ENCODE measurements at regions not wholly inside any gene's neighbourhood (a gene's known extent, or its start where the extent isn't known, plus 50 kb on each side); places are given as distances from the start of the nearest gene placed in this dataset.

DNA sequence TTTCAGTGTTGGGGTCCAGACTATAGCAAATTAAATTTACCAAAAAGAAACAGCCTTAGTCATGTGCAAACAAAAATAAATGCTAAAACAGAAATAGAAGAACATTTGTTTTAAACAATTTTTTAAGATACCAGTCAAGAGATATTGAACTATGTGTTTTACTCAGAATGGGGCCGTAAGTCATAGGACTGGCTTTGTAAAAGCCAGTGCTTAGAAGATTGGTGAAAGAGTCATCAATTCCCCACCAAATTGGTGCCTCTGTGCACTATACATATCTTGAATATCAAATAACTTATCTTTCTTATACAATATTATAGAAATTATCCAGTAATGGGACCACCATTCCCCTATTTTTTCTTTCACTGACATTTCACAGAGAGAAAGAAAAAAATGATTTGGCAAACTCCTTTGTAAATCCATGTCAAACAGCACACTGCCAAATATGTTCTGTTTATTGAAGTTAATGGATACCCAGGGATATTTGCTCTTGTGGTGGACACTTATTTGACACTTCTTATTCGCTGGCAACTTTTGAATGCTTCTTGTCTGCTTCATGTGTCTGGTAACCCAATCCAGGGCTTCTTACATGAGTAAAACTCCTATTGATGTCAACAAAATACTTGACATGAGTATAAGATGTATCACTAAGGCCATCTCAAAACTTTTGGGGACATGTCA lies 145.7 kb upstream of the PKN2 start:
- Histone ChIP-seq H3K27me3 (ENCODE audit: control insufficient read depth in 3 of 3, insufficient read depth in 3 of 3, low read depth in 1 of 3, low read length in 3 of 3) (no peaks in the 10 kb centered on the region), H2BK5ac (ENCODE audit: low read length) (no peak overlapping the region), H4K91ac (ENCODE audit: low read depth, low read length, poor library complexity) (no peak overlapping the region), H3K27ac (replicated peaks; ENCODE audit: low read length) (no peak overlapping the region), H3K4ac (ENCODE audit: low read length) (no peak overlapping the region), H3K36me3 (replicated peaks in 1 of 2; ENCODE audit: control insufficient read depth in 2 of 2, insufficient read depth in 2 of 2, low read length in 2 of 2) (no peaks in the 10 kb centered on the region), H2AFZ (ENCODE audit: low read length) (no peak overlapping the region), H3K23ac (ENCODE audit: low read depth, low read length, poor library complexity) (no peak overlapping the region), H3K4me2 (ENCODE audit: insufficient read depth, low read length, poor library complexity, severe bottlenecking) (no peak overlapping the region), H2BK15ac (ENCODE audit: low read length) (no peak overlapping the region), H3K14ac (ENCODE audit: low read length) (no peak overlapping the region), H3K18ac (ENCODE audit: low read length) (no peak overlapping the region), H3K4me3 (ENCODE audit: low read length in 2 of 2) (no peak overlapping the region), H4K8ac (ENCODE audit: low read depth, low read length) (no peak overlapping the region), H3K9ac (ENCODE audit: low read depth, low read length, poor library complexity) (no peak overlapping the region), H3K4me1 (ENCODE audit: control insufficient read depth in 2 of 2, insufficient read depth in 1 of 2, low read depth in 1 of 2, low read length in 2 of 2) (peaks cover 1 to 13% of the 10 kb centered on the region in 2 donors), H3K9me3 (replicated peaks in 1 of 2; ENCODE audit: control insufficient read depth in 2 of 2, insufficient read depth in 1 of 2, low read depth in 1 of 2, low read length in 2 of 2) (no peaks in the 10 kb centered on the region), H2BK12ac (ENCODE audit: low read length) (no peak overlapping the region), H2AK5ac (ENCODE audit: low read depth, low read length) (no peak overlapping the region), H3K79me1 (ENCODE audit: low read depth, low read length) (no peaks in the 10 kb centered on the region), H2BK120ac (ENCODE audit: low read depth, low read length) (no peak overlapping the region)
- no CpG with 5 or more reads among the region's 2 CpGs for WGBS, 2 donors (ENCODE audit: extremely low coverage in 2 of 2, insufficient read length in 2 of 2, insufficient replicate concordance in 1 of 2)
- DNase-seq (ENCODE audit: low spot score) = no peak

DNA sequence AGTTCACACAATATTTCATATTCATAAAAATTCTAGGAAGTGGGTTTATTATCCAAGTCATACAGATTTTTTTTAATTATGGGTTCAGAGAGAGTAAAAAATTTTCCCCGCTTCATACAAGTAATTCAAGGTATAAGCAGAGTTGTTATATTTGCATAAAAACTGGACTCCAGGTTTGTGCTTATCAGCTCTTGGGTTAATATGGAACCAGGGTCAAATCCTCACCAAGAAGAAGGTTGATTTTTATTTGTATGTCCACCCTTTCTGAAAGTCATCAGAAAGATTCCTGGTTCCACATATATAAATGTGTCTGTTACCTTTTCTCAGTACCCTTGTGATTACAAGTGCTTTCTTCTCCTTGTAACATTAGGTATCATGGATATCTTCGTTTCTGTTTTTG lies 143.8 kb upstream of the PKN2 start:
- no peak overlapping the region for H2BK15ac ChIP-seq (ENCODE audit: low read length)
- no peaks in the 10 kb centered on the region for H3K79me1 ChIP-seq (ENCODE audit: low read depth, low read length)
- no peak overlapping the region for H2AK5ac ChIP-seq (ENCODE audit: low read depth, low read length)
- H3K4ac ChIP-seq (ENCODE audit: low read length) = no peak overlapping the region
- no peak overlapping the region for H2BK5ac ChIP-seq (ENCODE audit: low read length)
- no peak overlapping the region for H4K91ac ChIP-seq (ENCODE audit: low read depth, low read length, poor library complexity)
- H3K14ac ChIP-seq (ENCODE audit: low read length) = no peak overlapping the region
- no peak overlapping the region for H3K4me3 ChIP-seq (ENCODE audit: low read length in 2 of 2)
- no peak overlapping the region for H3K9ac ChIP-seq (ENCODE audit: low read depth, low read length, poor library complexity)
- H3K9me3 ChIP-seq (replicated peaks in 1 of 2; ENCODE audit: control insufficient read depth in 2 of 2, insufficient read depth in 1 of 2, low read depth in 1 of 2, low read length in 2 of 2) = no peaks in the 10 kb centered on the region
- no peaks in the 10 kb centered on the region for H3K36me3 ChIP-seq (replicated peaks in 1 of 2; ENCODE audit: control insufficient read depth in 2 of 2, insufficient read depth in 2 of 2, low read length in 2 of 2)
- no peak overlapping the region for H2BK12ac ChIP-seq (ENCODE audit: low read length)
- no peak overlapping the region for H3K18ac ChIP-seq (ENCODE audit: low read length)
- no peak overlapping the region for H2BK120ac ChIP-seq (ENCODE audit: low read depth, low read length)
- H3K27ac ChIP-seq (replicated peaks; ENCODE audit: low read length) = no peak overlapping the region
- no peaks in the 10 kb centered on the region for H3K27me3 ChIP-seq (ENCODE audit: control insufficient read depth in 3 of 3, insufficient read depth in 3 of 3, low read depth in 1 of 3, low read length in 3 of 3)
- H4K8ac ChIP-seq (ENCODE audit: low read depth, low read length) = no peak overlapping the region
- peaks cover 0 to 5% of the 10 kb centered on the region in 2 donors for H3K4me1 ChIP-seq (ENCODE audit: control insufficient read depth in 2 of 2, insufficient read depth in 1 of 2, low read depth in 1 of 2, low read length in 2 of 2)
- no peak overlapping the region for H3K23ac ChIP-seq (ENCODE audit: low read depth, low read length, poor library complexity)
- no peak overlapping the region for H3K4me2 ChIP-seq (ENCODE audit: insufficient read depth, low read length, poor library complexity, severe bottlenecking)
- no CpG with 5 or more reads among the region's 2 CpGs for WGBS, 2 donors (ENCODE audit: extremely low coverage in 2 of 2, insufficient read length in 2 of 2, insufficient replicate concordance in 1 of 2)
- no peak for DNase-seq (ENCODE audit: low spot score)
- no peak overlapping the region for H2AFZ ChIP-seq (ENCODE audit: low read length)

DNA sequence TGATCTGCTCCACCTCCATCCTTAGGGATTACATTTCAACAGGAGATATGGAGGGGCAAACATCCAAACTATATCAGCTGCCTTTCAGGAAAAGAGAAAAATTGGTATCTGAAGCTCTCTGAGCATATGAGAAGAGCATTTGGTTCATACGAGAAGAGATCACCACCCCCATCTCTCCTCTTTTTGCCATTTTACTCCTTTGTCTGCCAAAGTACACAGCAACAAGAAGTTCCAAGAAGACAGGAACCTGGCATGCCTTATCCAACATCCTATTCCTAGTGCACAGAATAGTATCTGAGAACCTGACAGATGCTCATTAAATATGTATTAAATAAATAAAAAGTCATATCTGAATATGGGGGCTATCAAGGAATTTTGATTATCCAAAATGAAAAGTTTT lies 142.5 kb upstream of the PKN2 start:
- H4K91ac ChIP-seq (ENCODE audit: low read depth, low read length, poor library complexity) = no peak overlapping the region
- H3K36me3 ChIP-seq (replicated peaks in 1 of 2; ENCODE audit: control insufficient read depth in 2 of 2, insufficient read depth in 2 of 2, low read length in 2 of 2) = no peaks in the 10 kb centered on the region
- H2AK5ac ChIP-seq (ENCODE audit: low read depth, low read length) = no peak overlapping the region
- no peaks in the 10 kb centered on the region for H3K9me3 ChIP-seq (replicated peaks in 1 of 2; ENCODE audit: control insufficient read depth in 2 of 2, insufficient read depth in 1 of 2, low read depth in 1 of 2, low read length in 2 of 2)
- H3K18ac ChIP-seq (ENCODE audit: low read length) = no peak overlapping the region
- no peak overlapping the region for H2BK12ac ChIP-seq (ENCODE audit: low read length)
- H3K9ac ChIP-seq (ENCODE audit: low read depth, low read length, poor library complexity) = no peak overlapping the region
- H3K14ac ChIP-seq (ENCODE audit: low read length) = no peak overlapping the region
- no peak overlapping the region for H3K27ac ChIP-seq (replicated peaks; ENCODE audit: low read length)
- no peak overlapping the region for H3K4me2 ChIP-seq (ENCODE audit: insufficient read depth, low read length, poor library complexity, severe bottlenecking)
- WGBS, 2 donors (ENCODE audit: extremely low coverage in 2 of 2, insufficient read length in 2 of 2, insufficient replicate concordance in 1 of 2) = no CpG with 5 or more reads among the region's 1 CpG
- no peak for DNase-seq (ENCODE audit: low spot score)
- H4K8ac ChIP-seq (ENCODE audit: low read depth, low read length) = no peak overlapping the region
- H2AFZ ChIP-seq (ENCODE audit: low read length) = no peak overlapping the region
- no peaks in the 10 kb centered on the region for H3K4me1 ChIP-seq (ENCODE audit: control insufficient read depth in 2 of 2, insufficient read depth in 1 of 2, low read depth in 1 of 2, low read length in 2 of 2)
- no peak overlapping the region for H3K4me3 ChIP-seq (ENCODE audit: low read length in 2 of 2)
- H2BK15ac ChIP-seq (ENCODE audit: low read length) = no peak overlapping the region
- no peak overlapping the region for H3K23ac ChIP-seq (ENCODE audit: low read depth, low read length, poor library complexity)
- H2BK120ac ChIP-seq (ENCODE audit: low read depth, low read length) = no peak overlapping the region
- no peaks in the 10 kb centered on the region for H3K27me3 ChIP-seq (ENCODE audit: control insufficient read depth in 3 of 3, insufficient read depth in 3 of 3, low read depth in 1 of 3, low read length in 3 of 3)
- H3K79me1 ChIP-seq (ENCODE audit: low read depth, low read length) = no peaks in the 10 kb centered on the region
- H2BK5ac ChIP-seq (ENCODE audit: low read length) = no peak overlapping the region
- H3K4ac ChIP-seq (ENCODE audit: low read length) = no peak overlapping the region

DNA sequence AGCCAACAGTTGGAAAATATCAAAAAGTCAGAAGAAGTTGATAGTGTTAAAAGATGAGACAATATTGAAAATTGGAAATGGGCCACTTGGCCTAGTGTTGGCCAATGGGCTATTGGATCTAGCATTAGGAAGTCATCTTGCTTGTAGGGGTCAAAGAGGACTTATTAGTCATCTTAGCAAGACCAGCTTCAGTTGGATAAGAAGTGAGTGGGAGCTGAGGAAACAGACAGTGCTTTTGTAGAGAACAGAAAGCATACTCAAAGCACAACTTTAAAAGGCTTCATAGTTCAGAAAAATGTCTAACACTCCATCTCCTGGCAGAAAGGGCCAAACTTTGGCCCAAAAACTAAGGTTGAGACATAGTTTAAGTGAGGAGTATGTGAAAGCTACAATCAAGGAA lies 139.9 kb upstream of the PKN2 start:
- Histone ChIP-seq H2BK12ac (ENCODE audit: low read length) (no peak overlapping the region), H3K9ac (ENCODE audit: low read depth, low read length, poor library complexity) (no peak overlapping the region), H3K79me1 (ENCODE audit: low read depth, low read length) (no peaks in the 10 kb centered on the region), H2AFZ (ENCODE audit: low read length) (no peak overlapping the region), H3K18ac (ENCODE audit: low read length) (no peak overlapping the region), H3K4ac (ENCODE audit: low read length) (no peak overlapping the region), H4K91ac (ENCODE audit: low read depth, low read length, poor library complexity) (no peak overlapping the region), H2BK5ac (ENCODE audit: low read length) (no peak overlapping the region), H2AK5ac (ENCODE audit: low read depth, low read length) (no peak overlapping the region), H3K27me3 (ENCODE audit: control insufficient read depth in 3 of 3, insufficient read depth in 3 of 3, low read depth in 1 of 3, low read length in 3 of 3) (no peaks in the 10 kb centered on the region), H3K4me2 (ENCODE audit: insufficient read depth, low read length, poor library complexity, severe bottlenecking) (no peak overlapping the region), H3K23ac (ENCODE audit: low read depth, low read length, poor library complexity) (no peak overlapping the region), H3K4me3 (ENCODE audit: low read length in 2 of 2) (no peak overlapping the region), H3K9me3 (replicated peaks in 1 of 2; ENCODE audit: control insufficient read depth in 2 of 2, insufficient read depth in 1 of 2, low read depth in 1 of 2, low read length in 2 of 2) (no peaks in the 10 kb centered on the region), H3K36me3 (replicated peaks in 1 of 2; ENCODE audit: control insufficient read depth in 2 of 2, insufficient read depth in 2 of 2, low read length in 2 of 2) (no peaks in the 10 kb centered on the region), H3K14ac (ENCODE audit: low read length) (no peak overlapping the region), H3K4me1 (ENCODE audit: control insufficient read depth in 2 of 2, insufficient read depth in 1 of 2, low read depth in 1 of 2, low read length in 2 of 2) (no peaks in the 10 kb centered on the region), H3K27ac (replicated peaks; ENCODE audit: low read length) (no peak overlapping the region), H2BK120ac (ENCODE audit: low read depth, low read length) (no peak overlapping the region), H4K8ac (ENCODE audit: low read depth, low read length) (no peak overlapping the region), H2BK15ac (ENCODE audit: low read length) (no peak overlapping the region)
- no peak for DNase-seq (ENCODE audit: low spot score)
